HG03103 (cell line): ENCODE measurements at regions not wholly inside any gene's neighbourhood (a gene's known extent, or its start where the extent isn't known, plus 50 kb on each side); places are given as distances from the start of the nearest gene placed in this dataset.

Experiments used
- ATAC-seq: cut with Tn5 transposase; IDR thresholded peaks from one replicate; pipeline ENCODE4 v1.9.1; 2021; ENCODE audit warnings: low read depth; ENCODE audit not compliant: unreplicated experiment

GRCh38 chr4:32163125-32163524, 1443.0 kb downstream of the PCDH7 start:
- no peak for ATAC-seq

GRCh38 chr4:32169841-32170240, 1449.7 kb downstream of the PCDH7 start:
- no peak for ATAC-seq

GRCh38 chr4:32172086-32172485, 1451.9 kb downstream of the PCDH7 start:
- ATAC-seq, result no peak

GRCh38 chr4:32172761-32173160, 1452.6 kb downstream of the PCDH7 start:
- no peak for ATAC-seq

GRCh38 chr4:32180086-32180485, 1459.9 kb downstream of the PCDH7 start:
- no peak for ATAC-seq

GRCh38 chr4:32184186-32184585, 1464.0 kb downstream of the PCDH7 start:
- no peak for ATAC-seq

- no peak for ATAC-seq
Measured at GRCh38 chr4:32189130-32189529, 1469.0 kb downstream of the PCDH7 start.

- no peak for ATAC-seq
Measured at GRCh38 chr4:32189788-32190187, 1469.6 kb downstream of the PCDH7 start.

- no peak for ATAC-seq
Measured at GRCh38 chr4:32191961-32192360, 1471.8 kb downstream of the PCDH7 start.

- ATAC-seq, result no peak
Measured at GRCh38 chr4:32192363-32192762, 1472.2 kb downstream of the PCDH7 start.

GRCh38 chr4:32192991-32193390, 1472.8 kb downstream of the PCDH7 start:
- ATAC-seq, result no peak

GRCh38 chr4:32196950-32197688, 1477.0 kb downstream of the PCDH7 start:
- no peak for ATAC-seq

GRCh38 chr4:32199639-32200038, 1479.5 kb downstream of the PCDH7 start:
- ATAC-seq, result no peak

GRCh38 chr4:32203340-32203739, 1483.2 kb downstream of the PCDH7 start:
- ATAC-seq, result no peak

- no peak for ATAC-seq
Measured at GRCh38 chr4:32206756-32207155, 1486.6 kb downstream of the PCDH7 start.

- ATAC-seq, result no peak
Measured at GRCh38 chr4:32207456-32207855, 1487.3 kb downstream of the PCDH7 start.

- no peak for ATAC-seq
Measured at GRCh38 chr4:32215277-32215676, 1495.1 kb downstream of the PCDH7 start.

- no peak for ATAC-seq
Measured at GRCh38 chr4:32216502-32216901, 1496.3 kb downstream of the PCDH7 start.

- no peak for ATAC-seq
Measured at GRCh38 chr4:32219306-32220075, 1499.3 kb downstream of the PCDH7 start.

- no peak for ATAC-seq
Measured at GRCh38 chr4:32226204-32226603, 1506.0 kb downstream of the PCDH7 start.

GRCh38 chr4:32226733-32227132, 1506.6 kb downstream of the PCDH7 start:
- ATAC-seq, result no peak

- no peak for ATAC-seq
Measured at GRCh38 chr4:32243926-32244325, 1523.8 kb downstream of the PCDH7 start.
